Mucosa of descending colon (tissue), 3 donors: ENCODE measurements at regions not wholly inside any gene's neighbourhood (a gene's known extent, or its start where the extent isn't known, plus 50 kb on each side); places are given as distances from the start of the nearest gene placed in this dataset.
A peak's percentile ranks its signal among the peaks of the same experiment; 100 is the strongest.

Experiments
- ATAC-seq: fragments of 200-7000 bp; cut with Tn5 transposase; one replicate; pipeline ENCODE4 v1.9.1; 2020; ENCODE audit warnings: mild to moderate bottlenecking, moderate library complexity
- DNase-seq, 3 donors: peaks; one replicate each; pipeline ENCODE4 v3.0.0-alpha.2; 2020
- H3K36me3 ChIP-seq: fragments of 200-600 bp; one replicate; pipeline ENCODE4 v1.8.0; 2021; ENCODE audit warnings: low read depth, mild to moderate bottlenecking
- H3K4me1 ChIP-seq: fragments of 200-600 bp; one replicate; pipeline ENCODE4 v1.8.0; 2021; ENCODE audit warnings: low read depth, mild to moderate bottlenecking
- H3K4me3 ChIP-seq: fragments of 200-600 bp; one replicate; pipeline ENCODE4 v1.8.0; 2021; ENCODE audit warnings: mild to moderate bottlenecking
- H3K9me3 ChIP-seq: fragments of 200-600 bp; one replicate; pipeline ENCODE4 v1.8.0; 2021; ENCODE audit warnings: mild to moderate bottlenecking
- CTCF ChIP-seq: fragments of 200-600 bp; IDR thresholded peaks from one replicate; pipeline ENCODE4 v1.8.0; 2022; ENCODE audit warnings: antibody characterized with exemption, mild to moderate bottlenecking
- intact Hi-C, 2 donors: fragments of 100-400 bp; cut with DNase I in 1 of 2; cut with micrococcal nuclease in 1 of 2; formaldehyde crosslinking; loops; one replicate each; pipeline versions ENCODE4 v1.11.0 to v1.11.1; 2022; cut with DNase I, micrococcal nuclease
- donor health status: DM: no; HTN: no; CAD: no; lungs with moderate emphysema.
- donor health status: DM: no; HTN: no; CAD: no.
- donor health status: DM: no; HTN: yes; CAD: no.

- intact Hi-C loops = no loop called here
- no peaks in the 10 kb centered on the region for H3K9me3 ChIP-seq
- H3K4me3 ChIP-seq = no peak overlapping the region
- no peaks in the 10 kb centered on the region for H3K36me3 ChIP-seq
- peaks cover 13% of the 10 kb centered on the region for H3K4me1 ChIP-seq
- no peak for DNase-seq
- no peak for ATAC-seq
- TF ChIP-seq CTCF = no peak
Observed at GRCh38 chr16:85293458-85293857, 181.2 kb upstream of the CIBAR2 start.

- peaks cover 13% of the 10 kb centered on the region for H3K4me1 ChIP-seq
- H3K9me3 ChIP-seq = no peaks in the 10 kb centered on the region
- no peak overlapping the region for H3K4me3 ChIP-seq
- no peak for DNase-seq
- ATAC-seq = no peak
- no peak for TF ChIP-seq CTCF
- intact Hi-C loops = no loop called here
- H3K36me3 ChIP-seq = no peaks in the 10 kb centered on the region
Observed at GRCh38 chr16:85293904-85294642, 181.8 kb upstream of the CIBAR2 start.

GRCh38 chr16:85294810-85295508 lies 182.7 kb upstream of the CIBAR2 start:
- Histone ChIP-seq H3K4me3 (no peak overlapping the region), H3K4me1 (peaks cover 13% of the 10 kb centered on the region), H3K36me3 (no peaks in the 10 kb centered on the region), H3K9me3 (no peaks in the 10 kb centered on the region)
- no peak for DNase-seq
- no peak for ATAC-seq
- TF ChIP-seq CTCF = no peak
- intact Hi-C loops = no loop called here

GRCh38 chr16:85296859-85297660 lies 184.8 kb upstream of the CIBAR2 start:
- H3K9me3 ChIP-seq = no peaks in the 10 kb centered on the region
- H3K36me3 ChIP-seq = no peaks in the 10 kb centered on the region
- intact Hi-C loops = no loop called here
- DNase-seq = peak in 2 of 3 donors; percentile 61 to 65
- peak; percentile 86 for ATAC-seq
- H3K4me3 ChIP-seq = no peak overlapping the region
- peak; percentile 68 for TF ChIP-seq CTCF
- H3K4me1 ChIP-seq = peaks cover 3% of the 10 kb centered on the region

GRCh38 chr16:85297881-85298280 lies 185.6 kb upstream of the CIBAR2 start:
- H3K9me3 ChIP-seq = no peaks in the 10 kb centered on the region
- ATAC-seq (no peak), DNase-seq (no peak)
- intact Hi-C loops = no loop called here
- no peak overlapping the region for H3K4me3 ChIP-seq
- H3K36me3 ChIP-seq = no peaks in the 10 kb centered on the region
- H3K4me1 ChIP-seq = peaks cover 3% of the 10 kb centered on the region
- TF ChIP-seq CTCF = no peak
